Activated CD4-positive, alpha-beta T cell treated with anti-CD3 and anti-CD28 coated beads, Interleukin-2, amount 50 U/mL, for 48 hours (primary cell): ENCODE measurements at regions not wholly inside any gene's neighbourhood (a gene's known extent, or its start where the extent isn't known, plus 50 kb on each side); places are given as distances from the start of the nearest gene placed in this dataset.

Experiments
- DNase-seq, 2 experiments: peaks; one replicate each; pipeline ENCODE4 v3.0.0-alpha.2; 2020

- no peak for DNase-seq
Measured at GRCh38 chr3:194738254-194739093, 52.8 kb downstream of the FAM43A start.

GRCh38 chr3:194739498-194740284 lies 54.0 kb downstream of the FAM43A start:
- no peak for DNase-seq

- DNase-seq: peak in 1 of 2 experiments; percentile 7
Measured at GRCh38 chr3:194740859-194741491, 55.3 kb downstream of the FAM43A start.

GRCh38 chr3:194741916-194742315 lies 56.2 kb downstream of the FAM43A start:
- DNase-seq: no peak

GRCh38 chr3:194744826-194745225 lies 59.1 kb downstream of the FAM43A start:
- no peak for DNase-seq

- DNase-seq: no peak
Measured at GRCh38 chr3:194745422-194746184, 59.9 kb downstream of the FAM43A start.

- no peak for DNase-seq
Measured at GRCh38 chr3:194748225-194748624, 62.5 kb downstream of the FAM43A start.

- DNase-seq: no peak
Measured at GRCh38 chr3:194749631-194750490, 64.2 kb downstream of the FAM43A start.

GRCh38 chr3:194750491-194750828 lies 64.8 kb downstream of the FAM43A start:
- no peak for DNase-seq

- DNase-seq: no peak
Measured at GRCh38 chr3:194755671-194756459, 70.2 kb downstream of the FAM43A start.

- DNase-seq: no peak
Measured at GRCh38 chr3:194756460-194756779, 70.7 kb downstream of the FAM43A start.

GRCh38 chr3:194756791-194757325 lies 71.2 kb downstream of the FAM43A start:
- DNase-seq: no peak

- no peak for DNase-seq
Measured at GRCh38 chr3:194757647-194758061, 72.0 kb downstream of the FAM43A start.

- DNase-seq: no peak
Measured at GRCh38 chr3:194758716-194759115, 73.0 kb downstream of the FAM43A start.

- no peak for DNase-seq
Measured at GRCh38 chr3:194760494-194761137, 74.9 kb downstream of the FAM43A start.

GRCh38 chr3:194761384-194761783 lies 75.7 kb downstream of the FAM43A start:
- no peak for DNase-seq

GRCh38 chr3:194766845-194767244 lies 81.2 kb downstream of the FAM43A start:
- no peak for DNase-seq

GRCh38 chr3:194767446-194768207 lies 81.9 kb downstream of the FAM43A start:
- no peak for DNase-seq

- no peak for DNase-seq
Measured at GRCh38 chr3:194768586-194768985, 82.9 kb downstream of the FAM43A start.
